ENCODE measurements at regions not wholly inside any gene's neighbourhood (a gene's known extent, or its start where the extent isn't known, plus 50 kb on each side); places are given as distances from the start of the nearest gene placed in this dataset.

DNA sequence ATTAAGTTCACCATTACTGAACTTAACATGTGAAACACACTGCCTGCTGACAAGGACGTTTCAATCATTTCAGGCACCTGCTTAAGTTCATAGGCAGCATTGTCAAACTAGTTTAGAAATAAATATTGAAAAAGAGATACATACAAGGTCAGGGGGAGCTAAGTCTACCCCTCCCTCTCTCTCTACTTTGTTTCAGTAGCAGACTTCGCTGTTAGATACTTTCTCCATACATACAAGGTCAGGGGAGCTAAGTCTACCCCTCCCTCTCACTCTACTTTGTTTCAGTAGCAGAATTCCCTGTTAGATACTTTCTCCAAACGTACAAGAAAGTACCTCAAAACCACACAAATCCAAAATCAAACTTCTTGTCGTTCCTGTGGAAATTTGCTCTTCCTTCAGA lies 387.4 kb upstream of the PDE4D start:
- H3K36me3 ChIP-seq: no peaks in the 10 kb centered on the region
- H3K27me3 ChIP-seq: no peaks in the 10 kb centered on the region
- DNase-seq (ENCODE audit: extremely low spot score in 2 of 2): no peak
- H3K4me3 ChIP-seq: no peak overlapping the region
- no peaks in the 10 kb centered on the region for H3K4me1 ChIP-seq
- no peak overlapping the region for H3K27ac ChIP-seq
- TF ChIP-seq POLR2AphosphoS5 (IDR thresholded peaks at IDR 0.05; ENCODE audit: insufficient read depth in 1 of 2, low read depth in 1 of 2) (no peak), POLR2A (IDR thresholded peaks at IDR 0.05) (no peak)
- TF ChIP-seq, protein P1, sequence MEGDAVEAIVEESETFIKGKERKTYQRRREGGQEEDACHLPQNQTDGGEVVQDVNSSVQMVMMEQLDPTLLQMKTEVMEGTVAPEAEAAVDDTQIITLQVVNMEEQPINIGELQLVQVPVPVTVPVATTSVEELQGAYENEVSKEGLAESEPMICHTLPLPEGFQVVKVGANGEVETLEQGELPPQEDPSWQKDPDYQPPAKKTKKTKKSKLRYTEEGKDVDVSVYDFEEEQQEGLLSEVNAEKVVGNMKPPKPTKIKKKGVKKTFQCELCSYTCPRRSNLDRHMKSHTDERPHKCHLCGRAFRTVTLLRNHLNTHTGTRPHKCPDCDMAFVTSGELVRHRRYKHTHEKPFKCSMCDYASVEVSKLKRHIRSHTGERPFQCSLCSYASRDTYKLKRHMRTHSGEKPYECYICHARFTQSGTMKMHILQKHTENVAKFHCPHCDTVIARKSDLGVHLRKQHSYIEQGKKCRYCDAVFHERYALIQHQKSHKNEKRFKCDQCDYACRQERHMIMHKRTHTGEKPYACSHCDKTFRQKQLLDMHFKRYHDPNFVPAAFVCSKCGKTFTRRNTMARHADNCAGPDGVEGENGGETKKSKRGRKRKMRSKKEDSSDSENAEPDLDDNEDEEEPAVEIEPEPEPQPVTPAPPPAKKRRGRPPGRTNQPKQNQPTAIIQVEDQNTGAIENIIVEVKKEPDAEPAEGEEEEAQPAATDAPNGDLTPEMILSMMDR (IDR thresholded peaks at IDR 0.05): no peak
- intact Hi-C loops (cut with DNase I): no loop called here
- no peaks in the 10 kb centered on the region for H3K9me3 ChIP-seq

GRCh38 chr5:60277941-60278340 lies 384.4 kb upstream of the PDE4D start:
- Histone ChIP-seq H3K36me3 (no peaks in the 10 kb centered on the region), H3K27ac (no peak overlapping the region), H3K9me3 (no peaks in the 10 kb centered on the region), H3K27me3 (no peaks in the 10 kb centered on the region), H3K4me1 (no peaks in the 10 kb centered on the region), H3K4me3 (no peak overlapping the region)
- TF ChIP-seq, protein P1 (IDR thresholded peaks at IDR 0.05): no peak
- TF ChIP-seq POLR2AphosphoS5 (IDR thresholded peaks at IDR 0.05; ENCODE audit: insufficient read depth in 1 of 2, low read depth in 1 of 2) (no peak), POLR2A (IDR thresholded peaks at IDR 0.05) (no peak)
- intact Hi-C loops (cut with DNase I): no loop called here
- DNase-seq (ENCODE audit: extremely low spot score in 2 of 2): no peak

GRCh38 chr5:60274747-60275146 lies 381.2 kb upstream of the PDE4D start:
- no peak overlapping the region for H3K4me3 ChIP-seq
- H3K36me3 ChIP-seq: no peaks in the 10 kb centered on the region
- intact Hi-C loops (cut with DNase I): no loop called here
- no peaks in the 10 kb centered on the region for H3K9me3 ChIP-seq
- H3K27ac ChIP-seq: no peak overlapping the region
- H3K27me3 ChIP-seq: no peaks in the 10 kb centered on the region
- DNase-seq (ENCODE audit: extremely low spot score in 2 of 2): no peak
- no peaks in the 10 kb centered on the region for H3K4me1 ChIP-seq
- TF ChIP-seq POLR2A (IDR thresholded peaks at IDR 0.05) (no peak), POLR2AphosphoS5 (IDR thresholded peaks at IDR 0.05; ENCODE audit: insufficient read depth in 1 of 2, low read depth in 1 of 2) (no peak)
- TF ChIP-seq, protein P1 (IDR thresholded peaks at IDR 0.05): no peak

DNA sequence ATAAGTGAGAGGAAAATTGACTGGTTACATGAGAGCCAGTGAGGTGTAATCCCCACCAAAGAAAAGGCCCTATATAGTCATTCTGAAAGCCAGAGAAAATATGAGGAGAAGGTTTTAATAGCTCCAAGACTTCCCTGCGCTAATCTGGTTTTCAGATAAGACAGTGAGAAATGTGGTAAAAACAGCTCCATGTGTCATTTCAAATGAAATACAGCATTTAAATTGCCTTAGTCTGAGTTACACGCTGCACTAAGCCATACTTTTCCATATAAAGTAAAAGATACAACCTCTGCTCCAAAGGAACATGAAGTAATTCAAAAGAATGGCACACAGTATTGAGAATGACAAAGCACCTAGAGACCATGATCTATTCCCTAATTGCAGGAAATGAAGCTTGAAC lies 378.0 kb upstream of the PDE4D start:
- intact Hi-C loops (cut with DNase I): no loop called here
- TF ChIP-seq POLR2A (IDR thresholded peaks at IDR 0.05): no peak
- TF ChIP-seq POLR2AphosphoS5 (IDR thresholded peaks at IDR 0.05; ENCODE audit: insufficient read depth in 1 of 2, low read depth in 1 of 2): no peak
- TF ChIP-seq, protein P1 (IDR thresholded peaks at IDR 0.05): no peak
- H3K4me1 ChIP-seq: no peaks in the 10 kb centered on the region
- H3K27ac ChIP-seq: no peak overlapping the region
- no peaks in the 10 kb centered on the region for H3K36me3 ChIP-seq
- no peaks in the 10 kb centered on the region for H3K27me3 ChIP-seq
- no peaks in the 10 kb centered on the region for H3K9me3 ChIP-seq
- H3K4me3 ChIP-seq: no peak overlapping the region
- no peak for DNase-seq (ENCODE audit: extremely low spot score in 2 of 2)

DNA sequence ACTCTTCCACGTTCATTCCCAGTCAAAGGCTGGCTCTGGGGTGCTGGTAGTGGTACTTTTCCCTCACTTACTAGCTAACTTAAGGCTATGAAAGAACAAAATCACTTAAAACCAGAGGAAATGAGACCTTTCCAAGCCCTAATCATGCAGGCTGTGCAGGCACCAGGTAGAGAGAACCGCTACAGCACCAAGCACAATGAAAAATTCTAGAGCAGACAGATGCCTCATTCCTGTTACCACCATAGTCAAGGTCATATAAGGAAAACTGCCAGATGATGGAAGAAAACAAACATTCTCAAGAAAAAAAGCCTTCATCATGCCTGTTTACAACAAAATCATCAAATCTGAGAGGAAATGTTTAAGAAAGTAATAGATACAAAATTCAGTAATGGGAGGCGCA lies 374.4 kb upstream of the PDE4D start:
- intact Hi-C loops (cut with DNase I): no loop called here
- no peak for TF ChIP-seq POLR2A (IDR thresholded peaks at IDR 0.05)
- no peak for TF ChIP-seq POLR2AphosphoS5 (IDR thresholded peaks at IDR 0.05; ENCODE audit: insufficient read depth in 1 of 2, low read depth in 1 of 2)
- TF ChIP-seq, protein P1 (IDR thresholded peaks at IDR 0.05): no peak
- H3K4me3 ChIP-seq: no peak overlapping the region
- no peaks in the 10 kb centered on the region for H3K36me3 ChIP-seq
- H3K27me3 ChIP-seq: no peaks in the 10 kb centered on the region
- H3K4me1 ChIP-seq: no peaks in the 10 kb centered on the region
- DNase-seq (ENCODE audit: extremely low spot score in 2 of 2): no peak
- no peak overlapping the region for H3K27ac ChIP-seq
- H3K9me3 ChIP-seq: no peaks in the 10 kb centered on the region
